Progenitor cell of endocrine pancreas (in vitro differentiated cells): ENCODE measurements at regions not wholly inside any gene's neighbourhood (a gene's known extent, or its start where the extent isn't known, plus 50 kb on each side); places are given as distances from the start of the nearest gene placed in this dataset.

Experiments
- DNase-seq: peaks from one replicate; pipeline ENCODE4 v3.0.0; 2021; ENCODE audit warnings: low spot score; ENCODE audit not compliant: unreplicated experiment
- H3K27ac Mint-ChIP-seq: 2 replicates; pipeline ENCODE4 v1.8.0; 2021; ENCODE audit warnings: mild to moderate bottlenecking, moderate library complexity, mixed read lengths
- H3K27me3 Mint-ChIP-seq: 2 replicates; pipeline ENCODE4 v1.8.0; 2021; ENCODE audit warnings: mixed read lengths
- H3K36me3 Mint-ChIP-seq: 2 replicates; pipeline ENCODE4 v1.8.0; 2022; ENCODE audit warnings: mixed read lengths; ENCODE audit not compliant: insufficient read depth
- H3K4me1 Mint-ChIP-seq: 2 replicates; pipeline ENCODE4 v1.8.0; 2021; ENCODE audit warnings: low read depth, mixed read lengths
- H3K4me3 Mint-ChIP-seq: 2 replicates; pipeline ENCODE4 v1.8.0; 2021; ENCODE audit warnings: low read depth, mild to moderate bottlenecking, moderate library complexity, mixed read lengths
- H3K9me3 Mint-ChIP-seq: 2 replicates; pipeline ENCODE4 v1.8.0; 2021; ENCODE audit warnings: low read depth, mixed read lengths
- TF ChIP-seq, protein P1 (sequence below): fragments of 200-600 bp; sonication (generic); IDR thresholded peaks from one replicate; pipeline ENCODE4 v1.5.0; 2021; ENCODE audit warnings: antibody characterized with exemption, mild to moderate bottlenecking; ENCODE audit not compliant: unreplicated experiment

DNA sequence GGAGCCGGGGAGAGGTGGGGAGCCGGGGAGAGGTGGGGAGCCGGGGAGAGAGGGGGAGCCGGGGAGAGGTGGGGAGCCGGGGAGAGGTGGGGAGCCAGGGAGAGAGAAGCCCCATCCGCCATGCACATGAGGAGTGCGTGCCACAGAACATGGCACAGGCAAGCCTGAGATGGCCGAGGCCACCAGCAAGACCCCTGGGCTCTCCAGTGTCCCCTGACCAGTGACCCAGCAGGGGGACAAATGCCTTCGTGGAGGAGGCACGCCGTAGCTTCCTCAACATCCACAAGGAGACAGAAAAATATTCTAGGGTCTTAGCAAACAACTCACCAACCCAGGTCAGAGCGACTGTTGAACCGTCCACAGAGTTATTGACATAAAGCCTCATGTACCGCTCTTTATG, 618.8 kb downstream of the TBC1D22A start:
- Mint-ChIP-seq H3K9me3 (peaks cover 65% of the 10 kb centered on the region), H3K36me3 (peaks cover 10% of the 10 kb centered on the region), H3K27ac (no peak overlapping the region), H3K27me3 (no peaks in the 10 kb centered on the region), H3K4me1 (no peaks in the 10 kb centered on the region), H3K4me3 (no peak overlapping the region)
- TF ChIP-seq, protein P1, sequence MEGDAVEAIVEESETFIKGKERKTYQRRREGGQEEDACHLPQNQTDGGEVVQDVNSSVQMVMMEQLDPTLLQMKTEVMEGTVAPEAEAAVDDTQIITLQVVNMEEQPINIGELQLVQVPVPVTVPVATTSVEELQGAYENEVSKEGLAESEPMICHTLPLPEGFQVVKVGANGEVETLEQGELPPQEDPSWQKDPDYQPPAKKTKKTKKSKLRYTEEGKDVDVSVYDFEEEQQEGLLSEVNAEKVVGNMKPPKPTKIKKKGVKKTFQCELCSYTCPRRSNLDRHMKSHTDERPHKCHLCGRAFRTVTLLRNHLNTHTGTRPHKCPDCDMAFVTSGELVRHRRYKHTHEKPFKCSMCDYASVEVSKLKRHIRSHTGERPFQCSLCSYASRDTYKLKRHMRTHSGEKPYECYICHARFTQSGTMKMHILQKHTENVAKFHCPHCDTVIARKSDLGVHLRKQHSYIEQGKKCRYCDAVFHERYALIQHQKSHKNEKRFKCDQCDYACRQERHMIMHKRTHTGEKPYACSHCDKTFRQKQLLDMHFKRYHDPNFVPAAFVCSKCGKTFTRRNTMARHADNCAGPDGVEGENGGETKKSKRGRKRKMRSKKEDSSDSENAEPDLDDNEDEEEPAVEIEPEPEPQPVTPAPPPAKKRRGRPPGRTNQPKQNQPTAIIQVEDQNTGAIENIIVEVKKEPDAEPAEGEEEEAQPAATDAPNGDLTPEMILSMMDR: no peak
- no peak for DNase-seq

DNA sequence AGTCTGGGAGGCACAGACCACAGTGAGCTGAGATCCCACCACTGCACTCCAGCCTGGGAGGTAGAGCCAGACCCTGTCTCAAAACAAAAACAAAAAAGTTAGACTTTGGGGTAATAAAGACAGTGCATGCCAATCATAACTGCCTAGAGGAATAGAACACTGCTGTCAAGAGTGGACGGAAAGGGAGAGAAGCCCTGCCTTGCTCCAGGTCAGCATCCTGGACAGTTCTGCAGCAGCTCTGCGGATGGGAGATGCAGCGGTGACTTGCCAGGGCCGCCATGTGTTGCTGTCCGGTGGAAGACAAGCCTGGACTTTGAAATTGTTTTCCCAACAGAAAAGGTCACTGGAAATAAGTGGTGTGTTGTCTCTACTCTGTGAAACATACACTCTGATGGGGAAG, 618.2 kb downstream of the TBC1D22A start:
- TF ChIP-seq, protein P1: no peak
- Mint-ChIP-seq H3K9me3 (peaks cover 62% of the 10 kb centered on the region), H3K27me3 (no peaks in the 10 kb centered on the region), H3K4me1 (no peaks in the 10 kb centered on the region), H3K4me3 (no peak overlapping the region), H3K27ac (no peak overlapping the region), H3K36me3 (peaks cover 10% of the 10 kb centered on the region)
- DNase-seq: no peak

GRCh38 chr22:47379037-47379436, 616.6 kb downstream of the TBC1D22A start:
- H3K4me1 Mint-ChIP-seq: no peaks in the 10 kb centered on the region
- H3K36me3 Mint-ChIP-seq: peaks cover 11% of the 10 kb centered on the region
- DNase-seq: no peak
- H3K27me3 Mint-ChIP-seq: no peaks in the 10 kb centered on the region
- TF ChIP-seq, protein P1: no peak
- peaks cover 47% of the 10 kb centered on the region for H3K9me3 Mint-ChIP-seq
- no peak overlapping the region for H3K27ac Mint-ChIP-seq
- no peak overlapping the region for H3K4me3 Mint-ChIP-seq

DNA sequence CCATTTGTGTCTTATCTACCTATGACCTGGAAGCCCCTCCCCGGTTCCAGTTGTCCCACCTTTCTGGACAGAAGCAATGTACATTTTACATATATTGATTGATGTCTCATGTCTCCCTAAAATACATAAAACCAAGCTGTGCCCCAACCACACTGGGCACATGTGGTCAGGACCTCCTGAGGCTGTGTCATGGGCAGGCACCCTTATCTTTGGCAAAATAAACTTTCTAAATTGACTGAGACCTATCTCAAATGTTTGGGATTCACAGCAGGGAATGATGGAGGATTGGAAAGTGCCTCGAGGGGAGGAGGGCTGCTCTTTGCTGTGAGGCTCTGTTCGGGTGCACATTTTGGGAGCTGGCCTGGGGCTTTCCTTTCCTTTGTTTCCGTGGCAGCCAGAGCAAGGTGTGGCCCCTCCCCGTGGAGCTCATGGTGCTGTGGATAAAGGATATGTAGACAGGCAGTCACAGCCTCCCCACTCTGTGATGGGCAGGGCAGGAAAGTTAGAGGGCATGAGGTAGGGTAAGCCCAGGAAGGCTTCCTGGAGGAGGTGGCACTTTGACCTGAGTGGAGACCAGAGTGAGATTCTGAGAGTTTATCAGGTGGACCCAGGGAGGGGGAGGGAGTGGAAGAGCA, 615.6 kb downstream of the TBC1D22A start:
- peaks cover 41% of the 10 kb centered on the region for H3K9me3 Mint-ChIP-seq
- H3K36me3 Mint-ChIP-seq: peaks cover 10% of the 10 kb centered on the region
- TF ChIP-seq, protein P1: no peak
- H3K4me1 Mint-ChIP-seq: no peaks in the 10 kb centered on the region
- no peak overlapping the region for H3K4me3 Mint-ChIP-seq
- H3K27me3 Mint-ChIP-seq: no peaks in the 10 kb centered on the region
- DNase-seq: no peak
- no peak overlapping the region for H3K27ac Mint-ChIP-seq

DNA sequence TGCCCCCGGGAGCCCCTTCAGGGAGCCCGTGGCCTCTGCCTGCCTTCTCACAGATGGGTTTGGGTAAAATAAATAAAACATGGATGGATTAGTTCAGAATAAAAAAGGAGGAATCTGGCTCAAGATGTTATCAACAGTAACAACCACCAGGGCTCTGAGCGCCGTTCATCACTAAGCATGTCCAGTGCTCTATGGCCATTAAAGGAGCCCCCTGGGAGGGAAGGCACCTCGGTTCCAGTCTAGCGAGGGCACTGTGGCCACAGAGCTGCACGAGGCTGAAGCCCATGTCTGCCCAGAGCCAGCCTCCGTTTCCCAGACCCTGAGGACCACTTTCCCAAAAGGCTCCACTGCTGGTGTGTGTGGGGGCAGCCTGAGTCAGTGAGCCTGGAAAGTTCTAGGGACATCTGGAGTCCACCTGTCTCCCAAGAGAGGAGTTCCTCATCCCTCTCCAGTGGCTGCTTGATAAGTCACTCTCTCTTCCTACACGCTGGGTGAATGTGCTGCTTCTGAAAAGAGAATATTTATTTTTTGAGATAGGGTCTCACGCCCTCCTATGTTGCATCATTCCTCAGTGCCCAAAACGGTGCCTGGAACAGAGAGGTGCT, 614.6 kb downstream of the TBC1D22A start:
- H3K27me3 Mint-ChIP-seq: no peaks in the 10 kb centered on the region
- DNase-seq: no peak
- H3K36me3 Mint-ChIP-seq: peaks cover 13% of the 10 kb centered on the region
- H3K4me3 Mint-ChIP-seq: no peak overlapping the region
- no peaks in the 10 kb centered on the region for H3K4me1 Mint-ChIP-seq
- peaks cover 39% of the 10 kb centered on the region for H3K9me3 Mint-ChIP-seq
- TF ChIP-seq, protein P1: no peak
- no peak overlapping the region for H3K27ac Mint-ChIP-seq
